WERI-Rb-1 (cell line): ENCODE measurements at regions not wholly inside any gene's neighbourhood (a gene's known extent, or its start where the extent isn't known, plus 50 kb on each side); places are given as distances from the start of the nearest gene placed in this dataset.

ENCODE experiments used
- DNase-seq: peaks from one replicate; pipeline ENCODE4 v3.0.0-alpha.2; 2020
- H3K27ac ChIP-seq: fragments of 250-450 bp; sonication (Bioruptor Pico); 2 replicates; pipeline ENCODE4 v1.5.1; 2020; ENCODE audit warnings: mild to moderate bottlenecking, moderate library complexity
- H3K27me3 ChIP-seq: fragments of 250-450 bp; sonication (Bioruptor Pico); 2 replicates; pipeline ENCODE4 v1.5.1; 2021; ENCODE audit warnings: mild to moderate bottlenecking, low read depth, moderate library complexity; ENCODE audit not compliant: insufficient read depth, severe bottlenecking
- H3K36me3 ChIP-seq: fragments of 250-450 bp; sonication (Bioruptor Pico); 2 replicates; pipeline ENCODE4 v1.5.1; 2020; ENCODE audit warnings: mild to moderate bottlenecking, moderate library complexity
- H3K4me3 ChIP-seq: 2 replicates; pipeline ENCODE4 v1.5.1; 2011; ENCODE audit warnings: low read depth, mild to moderate bottlenecking, control low read depth, low read length
- H3K9me3 ChIP-seq: fragments of 250-450 bp; sonication (Bioruptor Pico); 2 replicates; pipeline ENCODE4 v1.5.1; 2021; ENCODE audit warnings: mild to moderate bottlenecking, moderate library complexity; ENCODE audit not compliant: severe bottlenecking
- TF ChIP-seq, protein P1 (sequence below): IDR thresholded peaks from 2 replicates; pipeline ENCODE4 v1.5.1; 2011; ENCODE audit warnings: low read depth, mild to moderate bottlenecking, control low read depth, inconsistent platforms, low read length

DNA sequence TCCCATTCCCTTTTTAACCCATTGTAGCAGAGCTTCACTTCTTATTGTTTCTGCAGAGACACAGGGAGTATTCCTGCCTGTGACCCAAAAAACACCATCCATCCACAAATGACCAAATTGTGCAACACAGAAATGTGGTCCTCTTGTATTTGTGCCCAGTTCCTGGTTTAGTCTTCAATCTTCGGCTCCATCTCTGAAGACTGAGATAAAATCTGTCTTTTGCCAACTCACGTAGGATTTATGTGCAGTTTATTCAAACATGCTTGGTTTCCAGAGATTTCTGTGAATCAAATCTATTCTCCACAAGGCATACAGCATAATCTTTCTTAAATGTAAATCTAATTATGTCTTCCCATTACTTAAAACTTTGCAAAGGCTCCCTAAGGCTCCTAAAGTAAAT is 307.0 kb downstream of the AASDHPPT start:
- no peak overlapping the region for H3K4me3 ChIP-seq
- DNase-seq, result no peak
- H3K27me3 ChIP-seq, result no peaks in the 10 kb centered on the region
- no peak overlapping the region for H3K27ac ChIP-seq
- TF ChIP-seq, protein P1, sequence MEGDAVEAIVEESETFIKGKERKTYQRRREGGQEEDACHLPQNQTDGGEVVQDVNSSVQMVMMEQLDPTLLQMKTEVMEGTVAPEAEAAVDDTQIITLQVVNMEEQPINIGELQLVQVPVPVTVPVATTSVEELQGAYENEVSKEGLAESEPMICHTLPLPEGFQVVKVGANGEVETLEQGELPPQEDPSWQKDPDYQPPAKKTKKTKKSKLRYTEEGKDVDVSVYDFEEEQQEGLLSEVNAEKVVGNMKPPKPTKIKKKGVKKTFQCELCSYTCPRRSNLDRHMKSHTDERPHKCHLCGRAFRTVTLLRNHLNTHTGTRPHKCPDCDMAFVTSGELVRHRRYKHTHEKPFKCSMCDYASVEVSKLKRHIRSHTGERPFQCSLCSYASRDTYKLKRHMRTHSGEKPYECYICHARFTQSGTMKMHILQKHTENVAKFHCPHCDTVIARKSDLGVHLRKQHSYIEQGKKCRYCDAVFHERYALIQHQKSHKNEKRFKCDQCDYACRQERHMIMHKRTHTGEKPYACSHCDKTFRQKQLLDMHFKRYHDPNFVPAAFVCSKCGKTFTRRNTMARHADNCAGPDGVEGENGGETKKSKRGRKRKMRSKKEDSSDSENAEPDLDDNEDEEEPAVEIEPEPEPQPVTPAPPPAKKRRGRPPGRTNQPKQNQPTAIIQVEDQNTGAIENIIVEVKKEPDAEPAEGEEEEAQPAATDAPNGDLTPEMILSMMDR, result no peak
- no peaks in the 10 kb centered on the region for H3K36me3 ChIP-seq
- H3K9me3 ChIP-seq, result no peaks in the 10 kb centered on the region

- no peak overlapping the region for H3K27ac ChIP-seq
- H3K4me3 ChIP-seq, result no peak overlapping the region
- no peaks in the 10 kb centered on the region for H3K36me3 ChIP-seq
- TF ChIP-seq, protein P1, result no peak
- H3K9me3 ChIP-seq, result no peaks in the 10 kb centered on the region
- no peaks in the 10 kb centered on the region for H3K27me3 ChIP-seq
- DNase-seq, result no peak
Measured at GRCh38 chr11:106386519-106386918, 309.1 kb downstream of the AASDHPPT start.

DNA sequence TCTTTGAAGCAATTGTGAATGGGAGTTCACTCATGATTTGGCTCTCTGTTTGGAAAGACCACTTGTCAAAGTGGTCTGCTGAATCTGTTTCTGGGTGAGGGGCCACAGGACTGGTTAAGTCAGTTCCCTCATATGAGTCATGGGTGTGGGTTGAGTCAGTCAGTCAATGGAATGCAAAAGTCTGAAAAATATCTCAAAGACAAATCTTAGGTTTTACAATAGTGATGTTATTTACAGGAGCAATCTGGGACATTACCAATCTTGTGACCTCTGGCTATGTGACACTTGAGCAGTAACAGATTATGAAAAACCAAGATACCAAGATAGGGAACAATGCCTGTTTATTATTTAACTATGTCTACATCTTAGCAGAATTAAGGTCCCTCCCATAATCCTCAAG is 311.6 kb downstream of the AASDHPPT start:
- Histone ChIP-seq H3K36me3 (no peaks in the 10 kb centered on the region), H3K27ac (no peak overlapping the region), H3K27me3 (no peaks in the 10 kb centered on the region), H3K4me3 (no peak overlapping the region), H3K9me3 (no peaks in the 10 kb centered on the region)
- TF ChIP-seq, protein P1, result no peak
- DNase-seq, result no peak

DNA sequence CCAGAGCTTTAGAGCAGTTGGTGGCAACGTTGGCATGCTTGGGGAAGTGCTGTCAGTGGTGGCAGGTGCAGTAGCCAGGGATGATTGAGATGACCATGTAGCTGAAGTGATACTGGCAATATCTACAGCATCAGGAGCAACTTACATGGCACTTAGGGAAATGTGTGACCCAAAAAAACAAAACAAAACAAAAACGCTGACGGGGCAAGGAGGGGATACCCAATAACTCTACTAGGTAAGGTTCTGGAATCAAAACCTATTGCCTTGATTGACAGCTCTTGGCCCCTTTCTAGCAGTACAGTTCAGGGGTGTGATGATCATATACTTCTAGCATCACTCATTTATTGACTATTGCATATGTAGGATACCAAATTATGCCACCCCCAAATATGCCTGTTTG is 312.6 kb downstream of the AASDHPPT start:
- Histone ChIP-seq H3K27ac (no peak overlapping the region), H3K9me3 (no peaks in the 10 kb centered on the region), H3K27me3 (no peaks in the 10 kb centered on the region), H3K36me3 (no peaks in the 10 kb centered on the region), H3K4me3 (no peak overlapping the region)
- no peak for DNase-seq
- TF ChIP-seq, protein P1, result no peak

- no peak overlapping the region for H3K4me3 ChIP-seq
- no peak overlapping the region for H3K27ac ChIP-seq
- H3K9me3 ChIP-seq, result peaks cover 10% of the 10 kb centered on the region
- DNase-seq, result no peak
- no peaks in the 10 kb centered on the region for H3K27me3 ChIP-seq
- H3K36me3 ChIP-seq, result no peaks in the 10 kb centered on the region
- TF ChIP-seq, protein P1, result no peak
Measured at GRCh38 chr11:106391771-106392420, 314.4 kb downstream of the AASDHPPT start.
